Endothelial cell of umbilical vein (primary cell): ENCODE measurements at regions not wholly inside any gene's neighbourhood (a gene's known extent, or its start where the extent isn't known, plus 50 kb on each side); places are given as distances from the start of the nearest gene placed in this dataset.

Experiments
- BruUV-seq: library from RNA; stranded (reverse); fragments of 400-500 nt; replicated peaks from 2 replicates; lab custom pipeline; 2021; lab: Mats Ljungman, UMichigan
- CTCF ChIA-PET: fragments of 300-600, 350-600 bp; sonication (Branson Sonifier 250); formaldehyde crosslinking; loops from one replicate; lab custom pipeline; 2021; ENCODE audit warnings: antibody characterized with exemption, inconsistent platforms; lab: Charles Lee
- POLR2A ChIA-PET: fragments of 300-600, 350-600 bp; sonication (Branson Sonifier 250); formaldehyde crosslinking; loops from one replicate; lab custom pipeline; 2021; ENCODE audit warnings: antibody characterized with exemption, inconsistent platforms; lab: Charles Lee
- DNase-seq: peaks from one replicate; pipeline ENCODE4 v3.0.0-alpha.2; 2011; ENCODE audit warnings: low read depth, low spot score
- FAIRE-seq: peaks from 2 replicates; lab custom pipeline; 2011; peaks lifted over from hg19 to GRCh38; lab: Jason Lieb, UNC
- H2AFZ ChIP-seq: 2 replicates; pipeline ENCODE4 v1.6.0; 2012; ENCODE audit warnings: low read depth, low read length, control low read depth, inconsistent platforms
- H3K27ac ChIP-seq: 2 replicates; pipeline ENCODE4 v1.5.1; 2011; ENCODE audit warnings: low read depth, mild to moderate bottlenecking, control low read depth, low read length, moderate library complexity; ENCODE audit not compliant: insufficient read depth
- H3K27me3 ChIP-seq, 2 experiments: 2 replicates each; pipeline versions ENCODE4 v1.6.0 to v1.6.1; 2011; ENCODE audit warnings: low read length in 2 of 2, mixed read lengths in 1 of 2; ENCODE audit not compliant: control insufficient read depth in 2 of 2, insufficient read depth in 2 of 2
- H3K36me3 ChIP-seq, 2 experiments: 2 replicates in 1 of 2; 3 replicates in 1 of 2; pipeline ENCODE4 v1.5.1; 2011; ENCODE audit warnings: low read length in 2 of 2, mild to moderate bottlenecking in 1 of 2, moderate library complexity in 1 of 2; ENCODE audit not compliant: control insufficient read depth in 2 of 2, insufficient read depth in 2 of 2; ENCODE audit errors: extremely low read depth in 1 of 2
- H3K4me1 ChIP-seq: 3 replicates; pipeline ENCODE4 v1.5.1; 2011; ENCODE audit warnings: mild to moderate bottlenecking, low read length; ENCODE audit not compliant: control insufficient read depth, insufficient read depth; ENCODE audit errors: extremely low read depth
- H3K4me2 ChIP-seq: 2 replicates; pipeline ENCODE4 v1.6.1; 2011; ENCODE audit warnings: low read length, control low read depth, mixed read lengths; ENCODE audit not compliant: insufficient read depth
- H3K4me3 ChIP-seq, 3 experiments: fragments of 200-600 bp in 1 of 3; sonication (generic), shearing (Covaris generic) in 1 of 3; replicated peaks in 1 of 3; 2 replicates each; pipeline ENCODE4 v1.5.1; 2011 to 2016; ENCODE audit warnings: control low read depth in 3 of 3, low read length in 3 of 3, mild to moderate bottlenecking in 2 of 3, inconsistent platforms in 1 of 3, low read depth in 1 of 3, moderate library complexity in 1 of 3; ENCODE audit not compliant: insufficient read depth in 1 of 3
- H3K79me2 ChIP-seq: 2 replicates; pipeline ENCODE4 v1.6.0; 2012; ENCODE audit warnings: low read length, inconsistent platforms; ENCODE audit not compliant: control insufficient read depth, insufficient read depth
- H3K9ac ChIP-seq: replicated peaks from 2 replicates; pipeline ENCODE3; 2011; ENCODE audit warnings: low read length, control low read depth; ENCODE audit not compliant: insufficient read depth; ENCODE audit errors: extremely low read depth
- H3K9me1 ChIP-seq: replicated peaks from 3 replicates; pipeline ENCODE4 v1.6.0; 2011; ENCODE audit warnings: mild to moderate bottlenecking, low read length; ENCODE audit not compliant: control insufficient read depth, insufficient read depth; ENCODE audit errors: extremely low read depth
- H3K9me3 ChIP-seq: replicated peaks from 2 replicates; pipeline ENCODE4 v1.5.1; 2012; ENCODE audit warnings: low read length, inconsistent platforms; ENCODE audit not compliant: control insufficient read depth, insufficient read depth
- H4K20me1 ChIP-seq: replicated peaks from 2 replicates; pipeline ENCODE3; 2011; ENCODE audit warnings: mild to moderate bottlenecking, low read length; ENCODE audit not compliant: control insufficient read depth, insufficient read depth; ENCODE audit errors: extremely low read depth
- MYC ChIP-seq: IDR thresholded peaks from one replicate; pipeline ENCODE4 v1.6.1; 2011; ENCODE audit warnings: mild to moderate bottlenecking, low read depth, low read length
- POLR2A ChIP-seq: IDR thresholded peaks from 2 replicates; pipeline ENCODE4 v1.6.1; 2012; ENCODE audit warnings: low read depth, mild to moderate bottlenecking, control low read depth, low read length
- POLR2AphosphoS5 ChIP-seq: IDR thresholded peaks from 2 replicates; pipeline ENCODE4 v1.6.1; 2012; ENCODE audit warnings: low read depth, mild to moderate bottlenecking, control low read depth, low read length, moderate library complexity; ENCODE audit not compliant: insufficient read depth
- dilution Hi-C: fragments of 300-500 bp; cut with MboI; formaldehyde crosslinking; loops from one replicate; pipeline ENCODE4 v1.15.0; 2019; ENCODE audit warnings: low sequenced_read_pairs; ENCODE audit not compliant: extremely low pct_ligation_motif_present
- intact Hi-C: fragments of 100-400 bp; cut with micrococcal nuclease; formaldehyde crosslinking; loops from one replicate; pipeline ENCODE4 v1.10.0; 2022
- TF ChIP-seq, protein P1 (sequence below), 2 donors: IDR thresholded peaks; 1 replicate in 1 of 2; 2 replicates in 1 of 2; pipeline ENCODE4 v1.5.1; 2011; ENCODE audit warnings: low read length in 2 of 2, mild to moderate bottlenecking in 2 of 2, moderate library complexity in 2 of 2, control low read depth in 1 of 2, inconsistent platforms in 1 of 2, low read depth in 1 of 2; ENCODE audit not compliant: insufficient read depth in 1 of 2; ENCODE audit errors: extremely low read depth in 1 of 2

DNA sequence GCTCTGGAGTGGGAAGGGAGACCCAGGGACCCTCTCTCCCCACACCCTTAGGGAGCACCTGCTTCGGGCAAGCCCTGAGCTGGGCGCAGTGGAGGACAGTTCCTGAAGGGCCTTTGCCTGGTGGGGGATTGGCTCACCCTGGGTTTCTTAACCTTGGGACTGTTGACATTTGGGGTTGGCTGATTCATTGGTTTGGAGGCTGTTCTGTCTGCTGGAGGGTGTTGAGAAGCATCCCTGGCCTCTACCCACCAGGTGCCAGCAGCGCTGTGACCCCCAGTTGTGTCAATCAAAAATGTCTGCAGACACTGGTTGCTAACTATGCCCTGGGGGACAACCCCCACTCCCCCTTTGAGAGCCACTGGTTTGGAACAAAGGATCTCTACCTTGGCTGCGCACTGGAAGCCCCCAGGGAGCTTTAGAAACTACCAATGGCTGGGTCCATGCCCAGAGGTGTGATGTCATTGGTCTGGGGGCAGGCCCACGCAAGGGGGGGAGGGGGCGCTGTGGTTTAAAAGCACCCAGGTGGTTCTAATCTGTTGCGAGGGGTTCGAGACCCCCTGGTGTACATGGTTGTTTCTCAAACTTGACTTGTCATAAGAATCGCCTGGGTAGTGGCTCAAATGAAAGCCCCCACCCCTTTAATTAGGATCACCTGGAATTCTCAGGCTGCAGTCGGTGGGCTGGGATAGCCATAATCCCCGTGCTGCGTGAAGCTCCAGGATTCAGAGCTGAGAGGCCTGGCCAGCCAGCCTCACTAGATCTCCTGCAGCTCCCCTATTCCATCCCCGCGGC lies 151.9 kb upstream of the GSE1 start:
- H4K20me1 ChIP-seq, result no peaks in the 10 kb centered on the region
- ChIA-PET POLR2A (no interaction called here), CTCF (interaction anchor here (1.1 to 1.5 kb wide), 4 partner anchors 9 to 346 kb away, joined by 3 to 4 read pairs (median 4); no protein-coding TSS in a partner anchor)
- FAIRE-seq (no peak), DNase-seq (no peak)
- no peaks in the 10 kb centered on the region for H3K9me1 ChIP-seq
- no peak overlapping the region for H2AFZ ChIP-seq
- no peak overlapping the region for H3K9ac ChIP-seq
- BruUV-seq, result no TSS peak
- H3K4me3 ChIP-seq, result no peak overlapping the region
- H3K27ac ChIP-seq, result no peak overlapping the region
- no peaks in the 10 kb centered on the region for H3K79me2 ChIP-seq
- H3K36me3 ChIP-seq, result no peaks in the 10 kb centered on the region
- H3K9me3 ChIP-seq, result no peaks in the 10 kb centered on the region
- H3K4me1 ChIP-seq, result no peaks in the 10 kb centered on the region
- dilution Hi-C loops, result no loop called here
- H3K4me2 ChIP-seq, result no peak overlapping the region
- intact Hi-C loops, result no loop called here
- TF ChIP-seq POLR2AphosphoS5 (no peak), POLR2A (no peak), MYC (no peak)
- TF ChIP-seq, protein P1, sequence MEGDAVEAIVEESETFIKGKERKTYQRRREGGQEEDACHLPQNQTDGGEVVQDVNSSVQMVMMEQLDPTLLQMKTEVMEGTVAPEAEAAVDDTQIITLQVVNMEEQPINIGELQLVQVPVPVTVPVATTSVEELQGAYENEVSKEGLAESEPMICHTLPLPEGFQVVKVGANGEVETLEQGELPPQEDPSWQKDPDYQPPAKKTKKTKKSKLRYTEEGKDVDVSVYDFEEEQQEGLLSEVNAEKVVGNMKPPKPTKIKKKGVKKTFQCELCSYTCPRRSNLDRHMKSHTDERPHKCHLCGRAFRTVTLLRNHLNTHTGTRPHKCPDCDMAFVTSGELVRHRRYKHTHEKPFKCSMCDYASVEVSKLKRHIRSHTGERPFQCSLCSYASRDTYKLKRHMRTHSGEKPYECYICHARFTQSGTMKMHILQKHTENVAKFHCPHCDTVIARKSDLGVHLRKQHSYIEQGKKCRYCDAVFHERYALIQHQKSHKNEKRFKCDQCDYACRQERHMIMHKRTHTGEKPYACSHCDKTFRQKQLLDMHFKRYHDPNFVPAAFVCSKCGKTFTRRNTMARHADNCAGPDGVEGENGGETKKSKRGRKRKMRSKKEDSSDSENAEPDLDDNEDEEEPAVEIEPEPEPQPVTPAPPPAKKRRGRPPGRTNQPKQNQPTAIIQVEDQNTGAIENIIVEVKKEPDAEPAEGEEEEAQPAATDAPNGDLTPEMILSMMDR (IDR thresholded peaks at IDR 0.05; ENCODE audit: extremely low read depth in 1 of 2, insufficient read depth in 1 of 2, low read depth in 1 of 2, low read length in 2 of 2), result no peak
- H3K27me3 ChIP-seq, result peaks cover 20 to 24% of the 10 kb centered on the region in 2 experiments
